Panc1 (cell line): ENCODE measurements at regions not wholly inside any gene's neighbourhood (a gene's known extent, or its start where the extent isn't known, plus 50 kb on each side); places are given as distances from the start of the nearest gene placed in this dataset.

Source experiments
- ATAC-seq: fragments of 200-7000 bp; cut with Tn5 transposase; 2 replicates; pipeline ENCODE4 v1.9.1; 2020; ENCODE audit warnings: mild to moderate bottlenecking, moderate library complexity
- BruUV-seq: library from RNA; stranded (reverse); fragments of 400-500 nt; replicated peaks from 2 replicates; lab custom pipeline; 2021; lab: Mats Ljungman, UMichigan
- CTCF ChIA-PET: fragments of 300-600 bp; sonication (Branson Sonifier 250); formaldehyde crosslinking; loops from one replicate; lab custom pipeline; 2022; ENCODE audit warnings: antibody characterized with exemption; lab: Charles Lee
- POLR2A ChIA-PET: fragments of 300-600 bp; sonication (Branson Sonifier 250); formaldehyde crosslinking; loops from one replicate; lab custom pipeline; 2022; ENCODE audit warnings: antibody characterized with exemption; lab: Charles Lee
- DNase-seq: peaks from one replicate; pipeline ENCODE4 v3.0.0-alpha.2; 2010; ENCODE audit warnings: low read depth, low spot score
- H3K27ac ChIP-seq: 2 replicates; pipeline ENCODE4 v1.5.1; 2011; ENCODE audit warnings: mild to moderate bottlenecking, low read length, inconsistent platforms
- H3K27me3 ChIP-seq: fragments of 200-500 bp; sonication (Bioruptor generic); 2 replicates; pipeline ENCODE4 v1.6.0; 2014; ENCODE audit warnings: low read length, inconsistent platforms; ENCODE audit not compliant: control insufficient read depth, insufficient read depth
- H3K36me3 ChIP-seq: fragments of 200-500 bp; sonication (Bioruptor generic); 2 replicates; pipeline ENCODE4 v1.5.1; 2014; ENCODE audit warnings: inconsistent platforms, mild to moderate bottlenecking, low read length, moderate library complexity; ENCODE audit not compliant: control insufficient read depth, insufficient read depth
- H3K4me1 ChIP-seq: 2 replicates; pipeline ENCODE4 v1.5.1; 2011; ENCODE audit warnings: inconsistent platforms, mild to moderate bottlenecking, low read length, moderate library complexity; ENCODE audit not compliant: control insufficient read depth, insufficient read depth
- H3K4me3 ChIP-seq, 2 experiments: 2 replicates each; pipeline ENCODE4 v1.5.1; 2011 to 2012; ENCODE audit warnings: low read depth in 2 of 2, low read length in 2 of 2, mild to moderate bottlenecking in 2 of 2, inconsistent platforms in 1 of 2, moderate library complexity in 1 of 2
- H3K9me3 ChIP-seq: fragments of 200-500 bp; sonication (Bioruptor generic); 2 replicates; pipeline ENCODE4 v1.5.1; 2014; ENCODE audit warnings: low read depth, mild to moderate bottlenecking, inconsistent platforms, low read length, moderate library complexity; ENCODE audit not compliant: control insufficient read depth, insufficient read depth
- POLR2AphosphoS5 ChIP-seq: IDR thresholded peaks from 2 replicates; pipeline ENCODE4 v1.6.1; 2012; ENCODE audit warnings: mild to moderate bottlenecking, low read depth, low read length, moderate library complexity
- SIN3A ChIP-seq: IDR thresholded peaks from 2 replicates; pipeline ENCODE4 v1.6.1; 2012; ENCODE audit warnings: low read depth, mild to moderate bottlenecking, low read length, moderate library complexity, borderline replicate concordance; ENCODE audit not compliant: insufficient read depth
- TCF7L2 ChIP-seq: IDR thresholded peaks from 2 replicates; pipeline ENCODE4 v1.6.1; 2011; ENCODE audit warnings: mild to moderate bottlenecking, low read depth, low read length, inconsistent platforms
- in situ Hi-C: cut with HindIII; loops from 2 replicates; pipeline ENCODE4 v1.10.0; 2016; ENCODE audit warnings: low sequenced_read_pairs, low pct_unique_long_range_greater_than_20kb
- intact Hi-C: fragments of 100-400 bp; cut with micrococcal nuclease; formaldehyde crosslinking; loops from one replicate; pipeline ENCODE4 v1.10.0; 2022; ENCODE audit not compliant: unreplicated experiment
- TF ChIP-seq, protein P1 (sequence below): fragments of 450-650 bp; IDR thresholded peaks from 2 replicates; pipeline ENCODE4 v1.5.1; 2017; ENCODE audit warnings: mild to moderate bottlenecking
- TF ChIP-seq, protein P2 (sequence below), 2 experiments: IDR thresholded peaks; 2 replicates each; pipeline ENCODE4 v1.6.1; 2011 to 2012; ENCODE audit warnings: low read depth in 2 of 2, control low read depth in 1 of 2, low read length in 1 of 2, mild to moderate bottlenecking in 1 of 2, moderate library complexity in 1 of 2; ENCODE audit not compliant: insufficient read depth in 1 of 2

DNA sequence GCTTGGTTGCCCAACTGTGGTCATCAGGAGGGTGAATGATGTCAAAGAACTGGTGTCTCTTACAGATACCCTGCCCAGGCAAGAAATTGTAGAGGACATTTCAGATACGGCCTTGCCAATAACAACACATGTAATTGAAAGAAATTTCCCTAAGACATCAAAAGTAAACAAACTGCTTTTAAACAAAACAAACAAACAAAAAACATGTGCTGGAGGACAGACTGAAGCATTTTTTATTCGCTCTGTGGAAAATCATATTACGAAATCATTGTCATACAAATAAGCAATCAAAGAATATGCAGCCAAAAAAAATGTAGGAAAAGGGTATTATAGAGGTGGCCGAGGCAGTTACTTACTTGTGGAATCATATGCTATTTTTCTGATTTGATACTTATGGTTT lies 52.1 kb upstream of the MYEOV start:
- intact Hi-C loops (no loop called here), in situ Hi-C loops (no loop called here)
- no peaks in the 10 kb centered on the region for H3K36me3 ChIP-seq
- H3K27ac ChIP-seq, result no peak overlapping the region
- no TSS peak for BruUV-seq
- H3K9me3 ChIP-seq, result no peaks in the 10 kb centered on the region
- TF ChIP-seq, protein P1, sequence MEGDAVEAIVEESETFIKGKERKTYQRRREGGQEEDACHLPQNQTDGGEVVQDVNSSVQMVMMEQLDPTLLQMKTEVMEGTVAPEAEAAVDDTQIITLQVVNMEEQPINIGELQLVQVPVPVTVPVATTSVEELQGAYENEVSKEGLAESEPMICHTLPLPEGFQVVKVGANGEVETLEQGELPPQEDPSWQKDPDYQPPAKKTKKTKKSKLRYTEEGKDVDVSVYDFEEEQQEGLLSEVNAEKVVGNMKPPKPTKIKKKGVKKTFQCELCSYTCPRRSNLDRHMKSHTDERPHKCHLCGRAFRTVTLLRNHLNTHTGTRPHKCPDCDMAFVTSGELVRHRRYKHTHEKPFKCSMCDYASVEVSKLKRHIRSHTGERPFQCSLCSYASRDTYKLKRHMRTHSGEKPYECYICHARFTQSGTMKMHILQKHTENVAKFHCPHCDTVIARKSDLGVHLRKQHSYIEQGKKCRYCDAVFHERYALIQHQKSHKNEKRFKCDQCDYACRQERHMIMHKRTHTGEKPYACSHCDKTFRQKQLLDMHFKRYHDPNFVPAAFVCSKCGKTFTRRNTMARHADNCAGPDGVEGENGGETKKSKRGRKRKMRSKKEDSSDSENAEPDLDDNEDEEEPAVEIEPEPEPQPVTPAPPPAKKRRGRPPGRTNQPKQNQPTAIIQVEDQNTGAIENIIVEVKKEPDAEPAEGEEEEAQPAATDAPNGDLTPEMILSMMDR, result no peak
- TF ChIP-seq TCF7L2, result no peak
- no peak for TF ChIP-seq SIN3A
- TF ChIP-seq, protein P2, sequence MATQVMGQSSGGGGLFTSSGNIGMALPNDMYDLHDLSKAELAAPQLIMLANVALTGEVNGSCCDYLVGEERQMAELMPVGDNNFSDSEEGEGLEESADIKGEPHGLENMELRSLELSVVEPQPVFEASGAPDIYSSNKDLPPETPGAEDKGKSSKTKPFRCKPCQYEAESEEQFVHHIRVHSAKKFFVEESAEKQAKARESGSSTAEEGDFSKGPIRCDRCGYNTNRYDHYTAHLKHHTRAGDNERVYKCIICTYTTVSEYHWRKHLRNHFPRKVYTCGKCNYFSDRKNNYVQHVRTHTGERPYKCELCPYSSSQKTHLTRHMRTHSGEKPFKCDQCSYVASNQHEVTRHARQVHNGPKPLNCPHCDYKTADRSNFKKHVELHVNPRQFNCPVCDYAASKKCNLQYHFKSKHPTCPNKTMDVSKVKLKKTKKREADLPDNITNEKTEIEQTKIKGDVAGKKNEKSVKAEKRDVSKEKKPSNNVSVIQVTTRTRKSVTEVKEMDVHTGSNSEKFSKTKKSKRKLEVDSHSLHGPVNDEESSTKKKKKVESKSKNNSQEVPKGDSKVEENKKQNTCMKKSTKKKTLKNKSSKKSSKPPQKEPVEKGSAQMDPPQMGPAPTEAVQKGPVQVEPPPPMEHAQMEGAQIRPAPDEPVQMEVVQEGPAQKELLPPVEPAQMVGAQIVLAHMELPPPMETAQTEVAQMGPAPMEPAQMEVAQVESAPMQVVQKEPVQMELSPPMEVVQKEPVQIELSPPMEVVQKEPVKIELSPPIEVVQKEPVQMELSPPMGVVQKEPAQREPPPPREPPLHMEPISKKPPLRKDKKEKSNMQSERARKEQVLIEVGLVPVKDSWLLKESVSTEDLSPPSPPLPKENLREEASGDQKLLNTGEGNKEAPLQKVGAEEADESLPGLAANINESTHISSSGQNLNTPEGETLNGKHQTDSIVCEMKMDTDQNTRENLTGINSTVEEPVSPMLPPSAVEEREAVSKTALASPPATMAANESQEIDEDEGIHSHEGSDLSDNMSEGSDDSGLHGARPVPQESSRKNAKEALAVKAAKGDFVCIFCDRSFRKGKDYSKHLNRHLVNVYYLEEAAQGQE (IDR thresholded peaks at IDR 0.05; ENCODE audit: insufficient read depth in 1 of 2, low read depth in 2 of 2, low read length in 1 of 2), result no peak
- TF ChIP-seq POLR2AphosphoS5, result no peak
- H3K4me1 ChIP-seq, result no peaks in the 10 kb centered on the region
- no peak overlapping the region for H3K4me3 ChIP-seq
- DNase-seq, result no peak
- 0 out of 2 replicates have a peak, but pooled peaks cover 3% of the 10 kb centered on the region for H3K27me3 ChIP-seq
- ATAC-seq, result no peak
- ChIA-PET CTCF (interaction anchor here (0.6 to 0.7 kb wide), 2 partner anchors 12 to 488 kb away, joined by 3 to 14 read pairs; no protein-coding TSS in a partner anchor), POLR2A (interaction anchor here (0.6 kb wide), 1 partner anchor 120 kb away, joined by 7 read pairs; no protein-coding TSS in a partner anchor)

DNA sequence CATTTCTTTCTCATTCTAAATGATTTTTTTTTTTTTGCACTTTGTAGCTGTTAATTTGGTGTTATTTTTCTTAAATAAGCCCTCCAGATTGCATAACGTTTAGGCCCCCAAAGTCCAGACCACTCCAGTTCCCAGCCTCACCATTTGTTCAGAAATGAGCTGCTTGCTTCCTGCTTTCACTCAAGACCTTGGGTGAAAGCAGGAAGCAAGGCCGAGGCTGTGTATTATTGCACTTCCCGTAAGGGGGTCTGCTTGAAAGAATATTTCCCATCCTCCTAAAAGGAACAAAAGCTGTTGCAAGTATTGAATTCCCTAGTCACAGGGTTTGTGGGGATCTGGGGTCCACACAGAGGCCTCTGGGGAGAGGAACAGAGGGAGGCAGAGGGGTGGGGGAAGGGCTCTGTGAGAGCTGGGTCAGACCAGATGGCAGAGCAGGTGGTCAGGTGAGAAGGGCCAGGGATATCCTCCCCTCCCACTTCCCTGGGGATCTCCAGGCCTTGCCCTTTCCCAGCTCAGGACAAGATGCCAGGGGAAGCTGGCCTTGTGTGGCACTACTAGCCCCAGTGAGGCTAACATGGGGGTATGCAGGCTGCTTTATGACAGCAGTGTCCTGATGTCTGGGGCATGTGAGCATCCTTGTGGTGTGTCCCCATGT lies 51.6 kb upstream of the MYEOV start:
- intact Hi-C loops (no loop called here), in situ Hi-C loops (no loop called here)
- ChIA-PET CTCF (interaction anchor here (0.6 to 0.7 kb wide), 2 partner anchors 12 to 488 kb away, joined by 3 to 14 read pairs; no protein-coding TSS in a partner anchor), POLR2A (interaction anchor here (0.6 kb wide), 1 partner anchor 121 kb away, joined by 7 read pairs; no protein-coding TSS in a partner anchor)
- DNase-seq, result no peak
- H3K27ac ChIP-seq, result no peak overlapping the region
- H3K4me1 ChIP-seq, result no peaks in the 10 kb centered on the region
- TF ChIP-seq TCF7L2 (no peak), POLR2AphosphoS5 (no peak), SIN3A (no peak)
- TF ChIP-seq, protein P2 (IDR thresholded peaks at IDR 0.05; ENCODE audit: insufficient read depth in 1 of 2, low read depth in 2 of 2, low read length in 1 of 2), result no peak
- TF ChIP-seq, protein P1, result no peak
- H3K36me3 ChIP-seq, result no peaks in the 10 kb centered on the region
- BruUV-seq, result no TSS peak
- ATAC-seq, result no peak
- no peaks in the 10 kb centered on the region for H3K9me3 ChIP-seq
- H3K27me3 ChIP-seq, result no peaks in the 10 kb centered on the region
- no peak overlapping the region for H3K4me3 ChIP-seq
